ENCODE measurements at regions not wholly inside any gene's neighbourhood (a gene's known extent, or its start where the extent isn't known, plus 50 kb on each side); places are given as distances from the start of the nearest gene placed in this dataset.
A peak's percentile ranks its signal among the peaks of the same experiment; 100 is the strongest.
"Not testable (repeated sequence)": the region's sequence is repeated elsewhere in the genome, so short reads cannot be mapped to it uniquely, and the experiment has no call there.

GRCh38 chr10:125232841-125233240 lies 72.5 kb upstream of the CTBP2 start:
- Histone ChIP-seq H3K27me3 (no peaks in the 10 kb centered on the region), H3K4me1 (no peaks in the 10 kb centered on the region), H3K9me3 (no peaks in the 10 kb centered on the region), H3K4me3 (no peak overlapping the region), H3K36me3 (no peaks in the 10 kb centered on the region), H3K27ac (no peak overlapping the region)
- ATAC-seq (no peak), DNase-seq (no peak)
- intact Hi-C loops (cut with DNase I), result no loop called here
- TF ChIP-seq CTCF (IDR thresholded peaks at IDR 0.05), result no peak

- no peak for TF ChIP-seq CTCF (IDR thresholded peaks at IDR 0.05)
- H3K4me1 ChIP-seq, result no peaks in the 10 kb centered on the region
- no peaks in the 10 kb centered on the region for H3K9me3 ChIP-seq
- ATAC-seq, result no peak
- DNase-seq, result no peak
- H3K36me3 ChIP-seq, result no peaks in the 10 kb centered on the region
- intact Hi-C loops (cut with DNase I), result no loop called here
- H3K27me3 ChIP-seq, result no peaks in the 10 kb centered on the region
- no peak overlapping the region for H3K4me3 ChIP-seq
- H3K27ac ChIP-seq, result no peak overlapping the region
Observed at GRCh38 chr10:125231813-125232475, 71.6 kb upstream of the CTBP2 start.

GRCh38 chr10:125231116-125231812 lies 70.9 kb upstream of the CTBP2 start:
- Histone ChIP-seq H3K9me3 (no peaks in the 10 kb centered on the region), H3K4me3 (no peak overlapping the region), H3K27me3 (no peaks in the 10 kb centered on the region), H3K27ac (no peak overlapping the region), H3K4me1 (no peaks in the 10 kb centered on the region), H3K36me3 (no peaks in the 10 kb centered on the region)
- no peak for TF ChIP-seq CTCF (IDR thresholded peaks at IDR 0.05)
- intact Hi-C loops (cut with DNase I), result no loop called here
- no peak for DNase-seq
- peak; percentile 14 for ATAC-seq

GRCh38 chr10:125230251-125230650 lies 69.9 kb upstream of the CTBP2 start:
- intact Hi-C loops (cut with DNase I), result no loop called here
- Histone ChIP-seq H3K27ac (no peak overlapping the region), H3K27me3 (no peaks in the 10 kb centered on the region), H3K9me3 (no peaks in the 10 kb centered on the region), H3K4me3 (no peak overlapping the region), H3K36me3 (no peaks in the 10 kb centered on the region), H3K4me1 (no peaks in the 10 kb centered on the region)
- no peak for ATAC-seq
- no peak for DNase-seq
- no peak for TF ChIP-seq CTCF (IDR thresholded peaks at IDR 0.05)

- intact Hi-C loops (cut with DNase I); H3K4me1 ChIP-seq; DNase-seq; H3K4me3 ChIP-seq; H3K27ac ChIP-seq; H3K9me3 ChIP-seq; H3K36me3 ChIP-seq; H3K27me3 ChIP-seq; ATAC-seq: not testable (repeated sequence)
Observed at GRCh38 chr10:125228245-125228940, 68.0 kb upstream of the CTBP2 start.

- ATAC-seq, result no peak
- Histone ChIP-seq H3K4me3 (no peak overlapping the region), H3K27ac (no peak overlapping the region), H3K36me3 (no peaks in the 10 kb centered on the region), H3K4me1 (no peaks in the 10 kb centered on the region), H3K9me3 (no peaks in the 10 kb centered on the region), H3K27me3 (no peaks in the 10 kb centered on the region)
- DNase-seq, result no peak
- intact Hi-C loops (cut with DNase I), result no loop called here
- TF ChIP-seq CTCF (IDR thresholded peaks at IDR 0.05), result no peak
Observed at GRCh38 chr10:125227546-125227945, 67.2 kb upstream of the CTBP2 start.

Data from upper lobe of right lung (tissue), 1 donor.